SK-N-SH treated with all-trans-retinoic acid at 6 μM for 48 hours (cell line): ENCODE measurements at regions not wholly inside any gene's neighbourhood (a gene's known extent, or its start where the extent isn't known, plus 50 kb on each side); places are given as distances from the start of the nearest gene placed in this dataset.

Experiments
- ATAC-seq: fragments of 200-7000 bp; cut with Tn5 transposase; 3 replicates; pipeline ENCODE4 v1.9.1; 2020; ENCODE audit warnings: mild to moderate bottlenecking, moderate library complexity
- ARNTL ChIP-seq: fragments of 450-650 bp; formaldehyde crosslinking; IDR thresholded peaks from 2 replicates; pipeline ENCODE4 v1.5.0; 2020; ENCODE audit warnings: low read depth, mild to moderate bottlenecking, moderate library complexity, borderline replicate concordance
- CSDC2 ChIP-seq: fragments of 250-450 bp; sonication (Bioruptor Pico); IDR thresholded peaks from 2 replicates; pipeline ENCODE4 v1.5.0; 2020; ENCODE audit warnings: mild to moderate bottlenecking, moderate library complexity
- ESRRG ChIP-seq: fragments of 250-450 bp; sonication (Bioruptor Pico); IDR thresholded peaks from 2 replicates; pipeline ENCODE4 v1.6.1; 2021; ENCODE audit warnings: mild to moderate bottlenecking
- GLIS3 ChIP-seq: fragments of 250-450 bp; sonication (Bioruptor Pico); IDR thresholded peaks from 2 replicates; pipeline ENCODE4 v1.5.0; 2020; ENCODE audit warnings: mild to moderate bottlenecking, moderate library complexity
- ISL1 ChIP-seq: fragments of 250-450 bp; sonication (Bioruptor Pico); IDR thresholded peaks from 2 replicates; pipeline ENCODE4 v2.1.2; 2022; ENCODE audit warnings: mild to moderate bottlenecking, moderate library complexity
- OSR1 ChIP-seq: fragments of 250-450 bp; sonication (Bioruptor Pico); IDR thresholded peaks from 2 replicates; pipeline ENCODE4 v1.8.0; 2022; ENCODE audit warnings: moderate library complexity, mild to moderate bottlenecking, inconsistent platforms
- PPARA ChIP-seq: fragments of 250-450 bp; sonication (Bioruptor Pico); IDR thresholded peaks from 2 replicates; pipeline ENCODE4 v1.5.0; 2020; ENCODE audit warnings: mild to moderate bottlenecking, borderline replicate concordance
- RARB ChIP-seq: fragments of 250-450 bp; sonication (Bioruptor Pico); IDR thresholded peaks from 2 replicates; pipeline ENCODE4 v1.8.0; 2021; ENCODE audit warnings: mild to moderate bottlenecking, moderate library complexity
- SNAI2 ChIP-seq: fragments of 250-450 bp; sonication (Bioruptor Pico); IDR thresholded peaks from 2 replicates; pipeline ENCODE4 v1.5.0; 2020; ENCODE audit warnings: mild to moderate bottlenecking, moderate library complexity
- TCF4 ChIP-seq: fragments of 250-450 bp; sonication (Bioruptor Pico); IDR thresholded peaks from 2 replicates; pipeline ENCODE4 v1.8.0; 2021; ENCODE audit warnings: mild to moderate bottlenecking, moderate library complexity, borderline replicate concordance
- TOX ChIP-seq: fragments of 250-450 bp; sonication (Bioruptor Pico); IDR thresholded peaks from 2 replicates; pipeline ENCODE4 v1.8.0; 2021; ENCODE audit warnings: mild to moderate bottlenecking, moderate library complexity, borderline replicate concordance
- ZC3H10 ChIP-seq: fragments of 250-450 bp; sonication (Bioruptor Pico); IDR thresholded peaks from 2 replicates; pipeline ENCODE4 v1.5.1; 2021; ENCODE audit warnings: mild to moderate bottlenecking, moderate library complexity
- ZFP3 ChIP-seq: fragments of 250-450 bp; sonication (Bioruptor Pico); IDR thresholded peaks from 2 replicates; pipeline ENCODE4 v1.5.0; 2020; ENCODE audit warnings: mild to moderate bottlenecking, moderate library complexity
- ZFP30 ChIP-seq: fragments of 450-650 bp; formaldehyde crosslinking; IDR thresholded peaks from 2 replicates; pipeline ENCODE4 v1.5.0; 2022; ENCODE audit warnings: mild to moderate bottlenecking, moderate library complexity
- ZNF565 ChIP-seq: fragments of 450-650 bp; formaldehyde crosslinking; conservative IDR thresholded peaks from 2 replicates; pipeline ENCODE4 v1.5.0; 2020; ENCODE audit warnings: low read depth, mild to moderate bottlenecking, moderate library complexity
- ZNF70 ChIP-seq: fragments of 450-650 bp; formaldehyde crosslinking; IDR thresholded peaks from 2 replicates; pipeline ENCODE4 v1.5.0; 2020; ENCODE audit warnings: mild to moderate bottlenecking, moderate library complexity
- ZNF8 ChIP-seq: fragments of 450-650 bp; formaldehyde crosslinking; IDR thresholded peaks from 2 replicates; pipeline ENCODE4 v1.5.0; 2020; ENCODE audit warnings: mild to moderate bottlenecking, moderate library complexity
- TF ChIP-seq, protein P1 (sequence below): fragments of 250-450 bp; sonication (Bioruptor Pico); IDR thresholded peaks from 2 replicates; pipeline ENCODE4 v1.5.1; 2021; ENCODE audit warnings: mild to moderate bottlenecking, moderate library complexity
- TF ChIP-seq, protein P2 (sequence below): fragments of 250-450 bp; sonication (Bioruptor Pico); IDR thresholded peaks from 2 replicates; pipeline ENCODE4 v1.5.1; 2020; ENCODE audit warnings: low read depth, mild to moderate bottlenecking, moderate library complexity
- TF ChIP-seq, protein P3 (sequence below): fragments of 250-450 bp; sonication (Bioruptor Pico); IDR thresholded peaks from 2 replicates; pipeline ENCODE4 v1.8.0; 2021; ENCODE audit warnings: low read depth, mild to moderate bottlenecking, moderate library complexity, borderline replicate concordance
- TF ChIP-seq, protein P4 (sequence below): fragments of 250-450 bp; sonication (Bioruptor Pico); IDR thresholded peaks from 2 replicates; pipeline ENCODE4 v1.8.0; 2020; ENCODE audit warnings: mild to moderate bottlenecking, moderate library complexity, borderline replicate concordance
- TF ChIP-seq, protein P5 (sequence below): fragments of 250-450 bp; sonication (Bioruptor Pico); IDR thresholded peaks from 2 replicates; pipeline ENCODE4 v1.5.0; 2020; ENCODE audit warnings: mild to moderate bottlenecking, moderate library complexity

DNA sequence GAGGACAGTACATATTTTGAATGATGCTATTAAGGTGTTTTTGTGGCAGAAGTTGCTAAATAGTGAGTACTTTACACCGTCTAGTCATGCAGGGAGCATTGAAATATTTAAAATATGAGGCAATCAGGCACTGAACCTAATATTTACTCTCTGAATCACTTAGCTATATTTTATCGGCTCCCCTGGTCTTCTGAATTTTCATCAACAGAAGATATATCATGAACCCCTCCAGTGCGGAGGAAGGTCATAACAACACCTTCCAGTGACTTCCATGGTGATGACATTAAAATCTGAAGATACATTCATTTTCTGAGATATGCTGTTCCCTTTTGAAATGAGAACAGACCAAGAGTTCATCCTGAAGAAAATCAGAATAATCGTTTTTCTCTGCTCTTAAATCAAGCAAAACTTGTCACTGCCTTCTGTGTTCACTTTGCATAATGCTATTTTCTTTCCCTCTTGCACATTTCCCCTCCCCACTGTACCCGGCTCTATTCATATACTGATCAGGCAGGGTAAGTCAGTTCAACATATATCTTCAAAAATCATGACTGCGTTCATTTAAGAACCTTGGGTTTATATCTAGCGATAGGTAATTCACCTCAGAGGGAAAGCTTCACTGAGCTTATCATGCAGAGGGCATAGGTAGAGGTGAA lies 729.9 kb upstream of the GYPC start:
- no peak for ATAC-seq
- TF ChIP-seq GLIS3 (CRISPR knock-in tag) (no peak), ZNF565 (CRISPR knock-in tag) (no peak), SNAI2 (CRISPR knock-in tag) (no peak), ZC3H10 (CRISPR knock-in tag) (no peak), ZNF70 (CRISPR knock-in tag) (no peak), TOX (CRISPR knock-in tag) (no peak), ZFP3 (CRISPR knock-in tag) (no peak), ARNTL (CRISPR knock-in tag) (no peak), ISL1 (no peak), OSR1 (CRISPR knock-in tag) (no peak), ESRRG (CRISPR knock-in tag) (no peak), TCF4 (CRISPR knock-in tag) (no peak), ZNF8 (CRISPR knock-in tag) (no peak), PPARA (CRISPR knock-in tag) (no peak)
- TF ChIP-seq, protein P1, sequence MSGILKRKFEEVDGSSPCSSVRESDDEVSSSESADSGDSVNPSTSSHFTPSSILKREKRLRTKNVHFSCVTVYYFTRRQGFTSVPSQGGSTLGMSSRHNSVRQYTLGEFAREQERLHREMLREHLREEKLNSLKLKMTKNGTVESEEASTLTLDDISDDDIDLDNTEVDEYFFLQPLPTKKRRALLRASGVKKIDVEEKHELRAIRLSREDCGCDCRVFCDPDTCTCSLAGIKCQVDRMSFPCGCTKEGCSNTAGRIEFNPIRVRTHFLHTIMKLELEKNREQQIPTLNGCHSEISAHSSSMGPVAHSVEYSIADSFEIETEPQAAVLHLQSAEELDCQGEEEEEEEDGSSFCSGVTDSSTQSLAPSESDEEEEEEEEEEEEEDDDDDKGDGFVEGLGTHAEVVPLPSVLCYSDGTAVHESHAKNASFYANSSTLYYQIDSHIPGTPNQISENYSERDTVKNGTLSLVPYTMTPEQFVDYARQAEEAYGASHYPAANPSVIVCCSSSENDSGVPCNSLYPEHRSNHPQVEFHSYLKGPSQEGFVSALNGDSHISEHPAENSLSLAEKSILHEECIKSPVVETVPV: no peak
- TF ChIP-seq, protein P2, sequence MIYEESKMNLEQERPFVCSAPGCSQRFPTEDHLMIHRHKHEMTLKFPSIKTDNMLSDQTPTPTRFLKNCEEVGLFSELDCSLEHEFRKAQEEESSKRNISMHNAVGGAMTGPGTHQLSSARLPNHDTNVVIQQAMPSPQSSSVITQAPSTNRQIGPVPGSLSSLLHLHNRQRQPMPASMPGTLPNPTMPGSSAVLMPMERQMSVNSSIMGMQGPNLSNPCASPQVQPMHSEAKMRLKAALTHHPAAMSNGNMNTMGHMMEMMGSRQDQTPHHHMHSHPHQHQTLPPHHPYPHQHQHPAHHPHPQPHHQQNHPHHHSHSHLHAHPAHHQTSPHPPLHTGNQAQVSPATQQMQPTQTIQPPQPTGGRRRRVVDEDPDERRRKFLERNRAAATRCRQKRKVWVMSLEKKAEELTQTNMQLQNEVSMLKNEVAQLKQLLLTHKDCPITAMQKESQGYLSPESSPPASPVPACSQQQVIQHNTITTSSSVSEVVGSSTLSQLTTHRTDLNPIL (CRISPR knock-in tag): no peak

DNA sequence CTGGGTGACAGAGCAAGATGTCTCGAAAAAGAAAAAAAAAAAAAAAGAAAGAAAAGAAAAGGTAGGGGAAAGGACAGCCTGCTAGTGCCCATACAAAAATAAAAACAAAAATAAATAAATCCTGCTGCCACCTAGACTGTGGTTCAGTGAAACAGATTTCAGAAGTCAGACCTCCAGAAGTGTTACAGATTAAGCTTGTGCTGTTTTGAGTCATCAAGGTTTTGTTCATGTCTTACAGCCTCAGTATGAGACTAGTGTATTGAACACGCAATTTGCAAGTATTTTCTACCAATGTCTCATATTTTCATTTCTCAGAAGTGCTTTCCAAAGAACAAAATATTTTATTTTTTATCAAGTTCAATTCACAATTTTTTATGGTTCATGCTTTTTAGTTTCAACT lies 720.4 kb upstream of the GYPC start:
- no peak for ATAC-seq
- no peak for TF ChIP-seq ZNF565 (CRISPR knock-in tag)
- no peak for TF ChIP-seq ZNF70 (CRISPR knock-in tag)
- no peak for TF ChIP-seq ZFP30 (CRISPR knock-in tag)
- no peak for TF ChIP-seq RARB (CRISPR knock-in tag)
- TF ChIP-seq, protein P3, sequence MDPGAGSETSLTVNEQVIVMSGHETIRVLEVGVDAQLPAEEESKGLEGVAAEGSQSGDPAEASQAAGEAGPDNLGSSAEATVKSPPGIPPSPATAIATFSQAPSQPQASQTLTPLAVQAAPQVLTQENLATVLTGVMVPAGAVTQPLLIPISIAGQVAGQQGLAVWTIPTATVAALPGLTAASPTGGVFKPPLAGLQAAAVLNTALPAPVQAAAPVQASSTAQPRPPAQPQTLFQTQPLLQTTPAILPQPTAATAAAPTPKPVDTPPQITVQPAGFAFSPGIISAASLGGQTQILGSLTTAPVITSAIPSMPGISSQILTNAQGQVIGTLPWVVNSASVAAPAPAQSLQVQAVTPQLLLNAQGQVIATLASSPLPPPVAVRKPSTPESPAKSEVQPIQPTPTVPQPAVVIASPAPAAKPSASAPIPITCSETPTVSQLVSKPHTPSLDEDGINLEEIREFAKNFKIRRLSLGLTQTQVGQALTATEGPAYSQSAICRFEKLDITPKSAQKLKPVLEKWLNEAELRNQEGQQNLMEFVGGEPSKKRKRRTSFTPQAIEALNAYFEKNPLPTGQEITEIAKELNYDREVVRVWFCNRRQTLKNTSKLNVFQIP: no peak
- TF ChIP-seq ARNTL (CRISPR knock-in tag): no peak
- TF ChIP-seq ISL1: no peak
- no peak for TF ChIP-seq CSDC2
- TF ChIP-seq, protein P4, sequence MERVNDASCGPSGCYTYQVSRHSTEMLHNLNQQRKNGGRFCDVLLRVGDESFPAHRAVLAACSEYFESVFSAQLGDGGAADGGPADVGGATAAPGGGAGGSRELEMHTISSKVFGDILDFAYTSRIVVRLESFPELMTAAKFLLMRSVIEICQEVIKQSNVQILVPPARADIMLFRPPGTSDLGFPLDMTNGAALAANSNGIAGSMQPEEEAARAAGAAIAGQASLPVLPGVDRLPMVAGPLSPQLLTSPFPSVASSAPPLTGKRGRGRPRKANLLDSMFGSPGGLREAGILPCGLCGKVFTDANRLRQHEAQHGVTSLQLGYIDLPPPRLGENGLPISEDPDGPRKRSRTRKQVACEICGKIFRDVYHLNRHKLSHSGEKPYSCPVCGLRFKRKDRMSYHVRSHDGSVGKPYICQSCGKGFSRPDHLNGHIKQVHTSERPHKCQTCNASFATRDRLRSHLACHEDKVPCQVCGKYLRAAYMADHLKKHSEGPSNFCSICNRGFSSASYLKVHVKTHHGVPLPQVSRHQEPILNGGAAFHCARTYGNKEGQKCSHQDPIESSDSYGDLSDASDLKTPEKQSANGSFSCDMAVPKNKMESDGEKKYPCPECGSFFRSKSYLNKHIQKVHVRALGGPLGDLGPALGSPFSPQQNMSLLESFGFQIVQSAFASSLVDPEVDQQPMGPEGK (CRISPR knock-in tag): no peak
- no peak for TF ChIP-seq SNAI2 (CRISPR knock-in tag)
- no peak for TF ChIP-seq ESRRG (CRISPR knock-in tag)
- TF ChIP-seq TOX (CRISPR knock-in tag): no peak
- TF ChIP-seq, protein P2 (CRISPR knock-in tag): no peak
- TF ChIP-seq ZC3H10 (CRISPR knock-in tag): no peak
- no peak for TF ChIP-seq TCF4 (CRISPR knock-in tag)
- TF ChIP-seq, protein P1: no peak
- TF ChIP-seq, protein P5, sequence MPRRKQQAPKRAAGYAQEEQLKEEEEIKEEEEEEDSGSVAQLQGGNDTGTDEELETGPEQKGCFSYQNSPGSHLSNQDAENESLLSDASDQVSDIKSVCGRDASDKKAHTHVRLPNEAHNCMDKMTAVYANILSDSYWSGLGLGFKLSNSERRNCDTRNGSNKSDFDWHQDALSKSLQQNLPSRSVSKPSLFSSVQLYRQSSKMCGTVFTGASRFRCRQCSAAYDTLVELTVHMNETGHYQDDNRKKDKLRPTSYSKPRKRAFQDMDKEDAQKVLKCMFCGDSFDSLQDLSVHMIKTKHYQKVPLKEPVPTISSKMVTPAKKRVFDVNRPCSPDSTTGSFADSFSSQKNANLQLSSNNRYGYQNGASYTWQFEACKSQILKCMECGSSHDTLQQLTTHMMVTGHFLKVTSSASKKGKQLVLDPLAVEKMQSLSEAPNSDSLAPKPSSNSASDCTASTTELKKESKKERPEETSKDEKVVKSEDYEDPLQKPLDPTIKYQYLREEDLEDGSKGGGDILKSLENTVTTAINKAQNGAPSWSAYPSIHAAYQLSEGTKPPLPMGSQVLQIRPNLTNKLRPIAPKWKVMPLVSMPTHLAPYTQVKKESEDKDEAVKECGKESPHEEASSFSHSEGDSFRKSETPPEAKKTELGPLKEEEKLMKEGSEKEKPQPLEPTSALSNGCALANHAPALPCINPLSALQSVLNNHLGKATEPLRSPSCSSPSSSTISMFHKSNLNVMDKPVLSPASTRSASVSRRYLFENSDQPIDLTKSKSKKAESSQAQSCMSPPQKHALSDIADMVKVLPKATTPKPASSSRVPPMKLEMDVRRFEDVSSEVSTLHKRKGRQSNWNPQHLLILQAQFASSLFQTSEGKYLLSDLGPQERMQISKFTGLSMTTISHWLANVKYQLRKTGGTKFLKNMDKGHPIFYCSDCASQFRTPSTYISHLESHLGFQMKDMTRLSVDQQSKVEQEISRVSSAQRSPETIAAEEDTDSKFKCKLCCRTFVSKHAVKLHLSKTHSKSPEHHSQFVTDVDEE: no peak
